AG09309 (cell line): ENCODE measurements at regions not wholly inside any gene's neighbourhood (a gene's known extent, or its start where the extent isn't known, plus 50 kb on each side); places are given as distances from the start of the nearest gene placed in this dataset.

Experiments
- DNase-seq: peaks from one replicate; pipeline ENCODE4 v3.0.0-alpha.2; 2010; ENCODE audit warnings: low read depth
- H3K4me3 ChIP-seq: 2 replicates; pipeline ENCODE4 v1.5.1; 2011; ENCODE audit warnings: mild to moderate bottlenecking, low read depth, low read length, moderate library complexity; ENCODE audit not compliant: control insufficient read depth
- TF ChIP-seq, protein P1 (sequence below): IDR thresholded peaks from 2 replicates; pipeline ENCODE4 v1.5.1; 2011; ENCODE audit warnings: mild to moderate bottlenecking, low read depth, low read length, inconsistent platforms; ENCODE audit not compliant: insufficient read depth, control insufficient read depth; ENCODE audit errors: missing control alignments

- DNase-seq, result no peak
- TF ChIP-seq, protein P1, sequence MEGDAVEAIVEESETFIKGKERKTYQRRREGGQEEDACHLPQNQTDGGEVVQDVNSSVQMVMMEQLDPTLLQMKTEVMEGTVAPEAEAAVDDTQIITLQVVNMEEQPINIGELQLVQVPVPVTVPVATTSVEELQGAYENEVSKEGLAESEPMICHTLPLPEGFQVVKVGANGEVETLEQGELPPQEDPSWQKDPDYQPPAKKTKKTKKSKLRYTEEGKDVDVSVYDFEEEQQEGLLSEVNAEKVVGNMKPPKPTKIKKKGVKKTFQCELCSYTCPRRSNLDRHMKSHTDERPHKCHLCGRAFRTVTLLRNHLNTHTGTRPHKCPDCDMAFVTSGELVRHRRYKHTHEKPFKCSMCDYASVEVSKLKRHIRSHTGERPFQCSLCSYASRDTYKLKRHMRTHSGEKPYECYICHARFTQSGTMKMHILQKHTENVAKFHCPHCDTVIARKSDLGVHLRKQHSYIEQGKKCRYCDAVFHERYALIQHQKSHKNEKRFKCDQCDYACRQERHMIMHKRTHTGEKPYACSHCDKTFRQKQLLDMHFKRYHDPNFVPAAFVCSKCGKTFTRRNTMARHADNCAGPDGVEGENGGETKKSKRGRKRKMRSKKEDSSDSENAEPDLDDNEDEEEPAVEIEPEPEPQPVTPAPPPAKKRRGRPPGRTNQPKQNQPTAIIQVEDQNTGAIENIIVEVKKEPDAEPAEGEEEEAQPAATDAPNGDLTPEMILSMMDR, result no peak
- H3K4me3 ChIP-seq, result no peak overlapping the region
These were observed 131.1 kb upstream of the TBX20 start for GRCh38 chr7:35384761-35385700.

GRCh38 chr7:35380739-35381224, 126.9 kb upstream of the TBX20 start:
- TF ChIP-seq, protein P1, result no peak
- no peak for DNase-seq

GRCh38 chr7:35379481-35379880, 125.6 kb upstream of the TBX20 start:
- TF ChIP-seq, protein P1, result no peak
- H3K4me3 ChIP-seq, result no peak overlapping the region
- no peak for DNase-seq

More at GRCh38 chr7:35380739-35381224, 126.9 kb upstream of the TBX20 start:
- no peak overlapping the region for H3K4me3 ChIP-seq

- DNase-seq, result no peak
- TF ChIP-seq, protein P1, result no peak
- no peak overlapping the region for H3K4me3 ChIP-seq
These were observed 121.6 kb upstream of the TBX20 start for GRCh38 chr7:35375516-35375915.

- TF ChIP-seq, protein P1, result no peak
- DNase-seq, result no peak
- H3K4me3 ChIP-seq, result no peak overlapping the region
These were observed 121.0 kb upstream of the TBX20 start for GRCh38 chr7:35374858-35375257.

DNA sequence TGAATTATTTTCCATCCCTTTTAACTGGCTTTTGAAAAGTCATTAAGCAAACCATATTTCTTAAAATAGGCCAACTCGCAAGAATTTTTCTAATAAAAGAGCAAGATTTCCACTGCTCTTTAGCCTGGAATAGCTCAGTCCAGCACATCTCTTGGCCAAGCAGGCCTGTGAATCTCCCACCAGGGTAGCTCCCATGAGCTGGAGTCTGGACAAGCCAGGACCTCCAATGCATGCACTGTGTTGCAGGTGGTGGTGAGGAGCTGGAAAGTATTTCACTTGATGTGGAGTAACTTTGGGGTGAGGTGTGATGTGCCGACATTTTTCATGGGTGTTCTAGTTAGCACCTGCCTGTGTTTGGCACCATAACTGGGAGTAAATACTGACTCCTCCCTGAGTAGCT, 117.3 kb upstream of the TBX20 start:
- no peak for DNase-seq
- no peak overlapping the region for H3K4me3 ChIP-seq
- TF ChIP-seq, protein P1, result no peak
